HG03095 (cell line): ENCODE measurements at regions not wholly inside any gene's neighbourhood (a gene's known extent, or its start where the extent isn't known, plus 50 kb on each side); places are given as distances from the start of the nearest gene placed in this dataset.
"Not testable (repeated sequence)": the region's sequence is repeated elsewhere in the genome, so short reads cannot be mapped to it uniquely, and the experiment has no call there.

ENCODE experiments used
- ATAC-seq: cut with Tn5 transposase; IDR thresholded peaks from one replicate; pipeline ENCODE4 v1.9.1; 2021; ENCODE audit warnings: moderate library complexity; ENCODE audit not compliant: unreplicated experiment

DNA sequence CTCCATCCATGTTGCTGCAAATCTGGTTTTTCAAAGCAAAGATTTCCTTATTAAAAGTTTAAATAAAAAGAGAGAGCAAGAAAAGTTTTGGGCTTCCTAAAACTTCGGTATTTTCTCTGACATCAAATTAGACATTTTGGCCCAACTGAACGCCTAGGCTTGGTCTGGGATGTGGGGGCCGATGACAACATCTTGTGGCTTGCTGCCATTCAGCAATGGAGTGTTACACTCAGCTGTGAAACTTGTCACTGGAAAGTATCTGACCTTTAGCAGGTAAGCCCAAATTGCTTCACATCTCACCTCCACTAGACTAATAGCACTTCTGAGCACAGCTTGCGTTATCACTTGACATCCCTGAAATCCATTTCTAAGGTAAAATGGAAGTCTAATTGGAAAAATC lies 320.6 kb downstream of the GATA3 start:
- no peak for ATAC-seq

GRCh38 chr10:8378198-8378983 lies 323.9 kb downstream of the GATA3 start:
- no peak for ATAC-seq

- no peak for ATAC-seq
Observed at GRCh38 chr10:8379906-8380832, 325.7 kb downstream of the GATA3 start.

GRCh38 chr10:8380833-8381496 lies 326.5 kb downstream of the GATA3 start:
- no peak for ATAC-seq

- ATAC-seq: no peak
Observed at GRCh38 chr10:8386781-8387180, 332.3 kb downstream of the GATA3 start.

DNA sequence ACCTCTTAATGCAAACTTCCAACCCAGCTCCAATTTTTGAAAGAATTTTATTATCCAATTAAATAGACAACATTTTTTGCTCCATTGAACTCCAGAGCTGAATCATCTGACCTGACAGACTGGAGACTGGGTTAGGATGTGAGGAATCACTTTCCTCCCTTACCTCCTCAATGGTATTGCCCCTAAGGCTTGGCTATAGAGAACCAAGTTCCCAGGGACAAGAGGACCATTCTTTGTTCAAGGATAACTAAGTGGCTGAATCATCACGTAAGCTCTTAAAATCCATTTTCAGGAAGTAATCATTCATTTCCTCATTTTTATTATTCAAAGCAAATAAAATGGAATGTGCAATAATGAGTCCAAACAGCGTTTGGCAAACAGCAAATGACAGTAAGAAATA lies 335.1 kb downstream of the GATA3 start:
- no peak for ATAC-seq

GRCh38 chr10:8392216-8392615 lies 337.7 kb downstream of the GATA3 start:
- ATAC-seq: no peak

DNA sequence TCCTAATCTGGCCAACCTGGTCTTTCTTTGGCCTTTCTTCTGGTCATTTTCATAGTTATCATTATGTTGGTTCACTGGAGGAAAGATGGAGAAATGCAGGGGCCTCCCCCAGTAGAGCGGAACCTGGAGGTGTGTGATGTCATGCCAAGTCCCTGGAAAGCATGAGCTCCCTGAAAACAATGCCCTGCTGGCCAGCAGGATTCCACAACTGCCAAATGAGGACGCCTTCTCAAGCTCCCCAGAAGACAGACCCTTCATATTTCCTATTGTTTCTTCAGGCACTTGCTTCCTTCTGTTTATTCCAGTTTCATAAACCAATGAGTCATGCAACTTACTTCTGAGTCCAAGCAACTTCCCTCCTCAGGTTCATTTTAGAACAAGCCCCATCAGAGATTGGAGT lies 339.0 kb downstream of the GATA3 start:
- ATAC-seq: no peak

- no peak for ATAC-seq
Observed at GRCh38 chr10:8396675-8397074, 342.2 kb downstream of the GATA3 start.

GRCh38 chr10:8398771-8399170 lies 344.3 kb downstream of the GATA3 start:
- ATAC-seq: no peak

GRCh38 chr10:8400151-8400550 lies 345.7 kb downstream of the GATA3 start:
- ATAC-seq: no peak

- ATAC-seq: no peak
Observed at GRCh38 chr10:8400892-8401291, 346.4 kb downstream of the GATA3 start.

DNA sequence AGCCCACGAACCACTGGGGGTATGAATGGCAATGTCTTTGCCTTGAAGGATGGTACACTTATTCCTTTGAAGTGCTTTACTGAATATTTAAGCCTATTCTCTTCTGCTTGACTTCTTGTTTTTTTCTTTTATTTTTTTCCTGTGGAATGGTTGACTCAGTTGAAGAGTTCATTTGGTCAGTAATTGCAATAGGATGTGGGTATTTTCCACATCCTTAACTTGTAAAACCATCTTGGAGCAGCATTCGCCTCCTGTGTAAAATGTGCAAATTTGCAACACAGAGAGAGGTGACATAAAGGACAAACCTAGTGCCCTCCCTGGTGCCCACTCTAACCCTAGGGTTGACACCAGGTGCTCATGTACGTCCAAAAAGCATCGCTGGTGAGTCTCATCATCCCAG lies 347.0 kb downstream of the GATA3 start:
- ATAC-seq: no peak

GRCh38 chr10:8402576-8402975 lies 348.1 kb downstream of the GATA3 start:
- no peak for ATAC-seq

DNA sequence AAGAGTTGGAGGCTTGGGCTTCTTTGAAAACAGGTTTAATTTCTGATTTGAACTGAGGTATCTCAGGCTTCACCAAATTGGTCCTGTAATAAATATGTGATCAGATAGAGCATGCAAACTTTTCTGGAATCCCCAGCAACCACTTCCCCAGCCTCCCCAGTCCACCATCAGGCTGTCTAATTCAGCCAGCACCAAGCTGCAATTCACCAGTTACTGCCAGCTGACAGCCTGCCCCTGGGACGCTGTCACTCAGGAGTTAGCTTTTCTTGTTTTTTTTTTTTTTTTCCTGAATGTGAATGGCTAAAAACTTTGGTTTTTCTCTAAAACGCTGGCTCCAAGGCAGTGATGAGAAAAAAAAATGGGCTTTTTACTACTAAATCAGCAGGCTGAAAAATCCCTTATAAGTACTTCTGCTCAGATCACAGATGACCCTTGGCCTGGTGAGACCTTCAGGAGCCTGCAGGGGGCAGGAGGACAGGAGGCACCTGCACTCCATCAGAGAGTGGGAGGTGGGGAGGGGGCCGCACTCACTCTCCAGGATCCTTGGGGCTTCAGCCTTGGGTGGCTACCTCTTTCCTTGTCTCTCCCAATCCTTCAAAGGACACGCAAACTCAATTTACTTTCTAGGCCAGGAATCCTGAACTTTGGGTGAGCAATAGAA lies 349.4 kb downstream of the GATA3 start:
- ATAC-seq: no peak

DNA sequence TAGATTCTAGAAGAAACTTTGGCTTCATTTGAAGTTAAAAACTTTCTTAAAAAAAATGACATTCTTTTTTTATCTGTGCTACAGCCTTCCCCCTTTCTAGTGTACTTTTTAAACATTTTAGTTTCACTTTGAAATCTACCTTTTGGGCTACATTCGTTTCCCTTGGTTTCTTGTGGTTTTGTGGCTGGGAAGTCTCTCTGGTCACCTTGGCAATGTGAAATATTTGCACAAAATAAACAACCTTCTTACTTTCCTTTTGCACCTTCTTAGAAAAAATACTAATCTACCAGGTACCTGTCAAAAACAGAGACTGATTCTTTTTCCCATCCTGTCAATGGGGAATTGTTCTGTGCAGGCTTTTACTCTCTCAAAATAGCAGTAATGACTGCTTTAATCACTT lies 350.2 kb downstream of the GATA3 start:
- ATAC-seq: no peak

GRCh38 chr10:8405596-8405995 lies 351.1 kb downstream of the GATA3 start:
- no peak for ATAC-seq

DNA sequence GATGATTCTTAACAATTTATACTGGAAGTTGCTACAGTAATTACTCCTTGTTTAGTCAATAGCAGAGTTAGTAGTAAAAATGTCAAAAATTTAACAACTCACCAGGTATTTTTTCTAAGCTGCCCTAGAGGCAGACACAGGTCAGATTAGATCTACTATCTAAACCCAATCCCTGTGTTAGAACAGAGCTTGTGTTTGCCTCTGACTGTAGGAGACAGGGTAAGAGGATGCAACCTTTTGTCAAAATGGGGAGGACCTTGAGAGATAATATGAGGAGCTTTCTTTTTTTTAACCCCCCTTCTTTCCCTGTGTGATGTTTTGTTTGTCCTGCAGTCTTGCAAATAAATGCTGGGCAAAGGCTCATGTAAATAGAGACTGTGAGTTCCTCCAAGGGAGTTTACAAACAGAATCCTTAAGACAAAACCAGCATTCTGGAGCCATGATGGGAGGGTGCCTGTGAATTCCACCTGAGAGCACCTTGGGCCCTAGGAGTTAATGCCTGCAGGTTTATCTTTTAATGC lies 353.1 kb downstream of the GATA3 start:
- ATAC-seq: no peak

DNA sequence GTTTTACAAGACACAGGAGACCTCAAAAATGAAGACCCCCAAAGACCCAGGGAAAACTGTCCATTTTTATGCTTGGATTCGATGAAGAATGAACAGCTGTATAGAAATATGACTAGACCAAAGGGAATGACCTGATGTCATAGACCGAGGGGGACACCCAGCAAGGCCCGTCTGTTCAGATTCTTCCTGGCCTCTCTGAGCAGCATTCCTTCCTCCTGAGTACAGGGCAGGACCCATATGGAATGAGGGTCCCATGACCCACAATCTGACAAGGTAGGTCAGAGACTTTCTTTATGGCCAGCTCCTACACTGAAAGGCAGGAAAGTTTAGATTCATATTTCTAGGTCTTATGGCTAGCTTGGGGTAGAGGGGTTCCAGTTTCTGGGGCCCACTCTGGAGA lies 356.0 kb downstream of the GATA3 start:
- ATAC-seq: no peak

GRCh38 chr10:8412541-8412940 lies 358.1 kb downstream of the GATA3 start:
- ATAC-seq: no peak

DNA sequence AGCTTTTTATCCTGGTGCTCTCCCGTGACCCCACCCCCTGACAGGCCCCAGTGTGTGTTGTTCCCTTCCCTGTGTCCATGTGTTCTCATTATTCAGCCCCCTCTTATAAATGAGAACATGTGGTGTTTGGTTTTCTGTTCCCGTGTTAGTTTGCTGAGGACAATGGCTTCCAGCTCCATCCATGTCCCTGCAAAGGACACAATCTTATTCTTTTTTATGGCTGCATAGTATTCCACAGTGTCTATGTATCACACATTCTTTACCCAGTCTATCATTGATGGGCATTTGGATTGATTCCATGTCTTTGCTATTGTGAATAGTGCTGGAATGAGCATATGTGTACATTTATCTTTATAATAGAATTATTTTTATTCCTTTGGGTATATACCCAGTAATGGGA lies 360.5 kb downstream of the GATA3 start:
- ATAC-seq: not testable (repeated sequence)
